GM19455 (cell line): ENCODE measurements at regions not wholly inside any gene's neighbourhood (a gene's known extent, or its start where the extent isn't known, plus 50 kb on each side); places are given as distances from the start of the nearest gene placed in this dataset.
"Not testable (repeated sequence)": the region's sequence is repeated elsewhere in the genome, so short reads cannot be mapped to it uniquely, and the experiment has no call there.

Experiments
- ATAC-seq: cut with Tn5 transposase; IDR thresholded peaks from one replicate; pipeline ENCODE4 v1.9.1; 2021; ENCODE audit not compliant: unreplicated experiment

DNA sequence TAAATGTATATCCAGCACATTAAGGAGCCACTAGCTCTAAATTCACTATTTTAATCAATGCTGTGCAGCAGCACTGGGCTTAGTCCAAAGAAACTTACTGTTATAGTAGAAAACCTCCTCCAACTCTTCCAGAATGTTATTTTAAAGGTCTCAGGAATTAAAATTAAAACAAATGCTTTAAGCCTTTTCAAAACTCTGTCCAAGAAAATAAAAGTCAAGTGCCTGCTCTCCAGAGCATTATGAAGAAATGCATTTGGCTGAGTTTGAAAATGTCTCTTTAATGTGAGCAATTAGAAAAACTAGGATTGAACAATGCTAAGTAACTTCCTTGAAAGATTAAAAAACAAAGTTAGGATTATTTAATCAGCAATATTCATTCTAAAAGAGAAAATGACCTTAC is 322.4 kb upstream of the DCN start:
- no peak for ATAC-seq

DNA sequence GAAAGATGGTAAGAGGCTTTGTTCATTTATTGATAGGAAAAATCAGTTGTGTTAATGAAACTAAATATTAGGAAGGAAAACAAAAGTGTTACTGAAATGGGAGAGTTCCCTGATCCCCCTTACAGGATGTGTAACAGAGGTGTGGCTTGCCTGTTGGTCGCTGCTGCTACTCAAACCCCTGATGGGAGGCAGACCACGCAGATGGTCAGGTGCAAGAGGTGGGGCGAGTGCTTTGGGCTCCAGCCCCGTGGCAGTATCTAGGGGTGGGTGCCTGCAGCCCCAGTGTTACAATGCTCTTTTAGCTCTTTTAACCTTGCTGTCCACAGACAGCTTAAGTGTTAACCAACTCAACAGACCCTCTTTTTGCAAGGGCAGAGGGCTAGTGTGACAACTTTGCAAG is 319.6 kb upstream of the DCN start:
- no peak for ATAC-seq

GRCh38 chr12:91496337-91496736 is 313.7 kb upstream of the DCN start:
- ATAC-seq, result no peak

DNA sequence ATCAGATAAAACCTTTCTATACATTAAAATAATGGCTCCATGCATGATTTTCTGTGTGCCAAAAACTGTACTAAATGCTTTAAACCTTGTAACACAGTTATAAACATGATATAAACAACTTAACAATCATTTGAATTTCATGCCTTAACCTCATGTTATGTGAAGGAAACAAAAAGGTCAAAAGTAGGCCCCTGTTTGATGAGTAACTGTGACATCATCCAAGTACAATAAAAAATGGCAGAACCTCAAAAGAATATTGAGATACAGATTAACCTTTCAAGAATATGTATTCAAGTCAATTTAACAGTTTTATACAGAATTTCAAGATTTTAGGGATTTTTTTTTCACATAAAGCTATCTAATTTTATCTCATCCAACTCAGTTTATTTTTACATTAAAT is 310.7 kb upstream of the DCN start:
- no peak for ATAC-seq

GRCh38 chr12:91492648-91493047 is 310.0 kb upstream of the DCN start:
- ATAC-seq, result no peak

DNA sequence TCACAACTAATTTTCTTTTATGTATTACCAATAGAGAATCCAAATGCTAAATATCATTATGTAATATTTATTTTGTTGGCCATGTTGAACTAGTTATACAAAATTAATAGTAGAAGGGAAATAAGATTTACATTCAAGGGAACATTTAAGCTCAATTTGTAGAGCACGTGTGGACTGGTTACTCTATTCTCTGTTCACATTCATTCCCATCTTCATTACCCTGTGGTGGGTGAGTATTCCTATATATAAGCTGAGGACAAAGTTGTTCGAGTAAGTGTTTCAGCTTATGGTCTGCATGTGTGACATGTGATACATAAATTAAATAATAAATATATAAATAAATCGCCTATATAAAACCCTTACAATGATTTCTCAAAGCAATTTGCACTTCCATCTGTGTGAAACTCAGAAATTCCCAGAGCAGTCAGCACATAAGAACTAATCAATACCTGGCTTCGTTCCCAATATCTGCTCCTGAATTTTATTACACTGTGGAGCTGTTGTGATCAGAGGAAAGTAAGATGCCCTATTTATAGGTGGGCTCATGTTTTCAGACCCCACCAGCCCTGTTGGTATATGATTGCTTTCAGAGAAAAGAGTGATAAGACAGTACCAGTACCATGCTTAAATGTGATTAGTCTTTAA is 308.2 kb upstream of the DCN start:
- no peak for ATAC-seq

DNA sequence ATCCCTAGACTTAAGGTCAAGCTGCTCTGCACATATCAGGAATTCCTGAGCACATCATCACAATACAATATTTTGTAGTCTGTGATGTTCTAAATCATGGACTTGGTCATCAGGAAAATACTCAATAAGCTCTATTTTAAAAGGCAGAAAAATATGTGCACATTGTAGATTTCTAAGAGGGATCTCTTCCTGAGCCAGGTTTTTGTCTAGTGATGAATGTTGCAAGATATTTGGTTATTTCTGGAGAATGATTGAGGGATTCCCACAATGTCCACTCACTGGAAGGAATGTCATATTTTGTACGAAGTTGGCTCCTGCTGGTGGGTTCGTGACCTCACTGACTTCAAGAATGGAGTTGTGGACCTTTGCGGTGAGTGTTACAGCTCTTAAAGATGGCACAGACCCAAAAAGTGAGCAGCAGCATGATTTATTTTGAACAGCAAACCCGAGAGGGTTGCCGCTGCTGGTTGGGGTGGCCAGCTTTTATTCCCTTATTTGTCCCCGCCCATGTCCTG is 300.9 kb upstream of the DCN start:
- no peak for ATAC-seq

- no peak for ATAC-seq
Observed at GRCh38 chr12:91482231-91482630, 299.6 kb upstream of the DCN start.

DNA sequence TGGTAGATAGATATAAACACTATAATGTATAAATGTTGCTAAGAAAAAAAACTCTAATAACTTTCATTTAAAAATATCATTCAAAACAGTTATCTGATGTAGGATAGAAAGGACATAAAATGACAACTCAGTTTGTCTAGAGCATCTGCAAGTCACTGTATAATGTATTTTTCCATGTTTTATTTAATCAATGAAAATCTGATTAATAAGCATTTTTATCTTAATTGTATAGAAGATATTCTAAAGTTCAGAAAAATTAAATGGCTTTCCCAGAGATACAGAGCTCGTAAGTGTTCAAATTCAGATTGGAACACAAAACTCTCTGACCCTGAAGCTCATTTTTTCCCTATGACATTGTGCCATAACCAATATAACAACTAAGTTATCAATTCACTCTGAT is 295.9 kb upstream of the DCN start:
- ATAC-seq, result no peak

GRCh38 chr12:91467686-91468085 is 285.1 kb upstream of the DCN start:
- no peak for ATAC-seq

- ATAC-seq, result no peak
Observed at GRCh38 chr12:91461061-91461460, 278.4 kb upstream of the DCN start.

- ATAC-seq, result no peak
Observed at GRCh38 chr12:91460469-91460868, 277.9 kb upstream of the DCN start.

- ATAC-seq, result no peak
Observed at GRCh38 chr12:91455321-91455720, 272.7 kb upstream of the DCN start.

DNA sequence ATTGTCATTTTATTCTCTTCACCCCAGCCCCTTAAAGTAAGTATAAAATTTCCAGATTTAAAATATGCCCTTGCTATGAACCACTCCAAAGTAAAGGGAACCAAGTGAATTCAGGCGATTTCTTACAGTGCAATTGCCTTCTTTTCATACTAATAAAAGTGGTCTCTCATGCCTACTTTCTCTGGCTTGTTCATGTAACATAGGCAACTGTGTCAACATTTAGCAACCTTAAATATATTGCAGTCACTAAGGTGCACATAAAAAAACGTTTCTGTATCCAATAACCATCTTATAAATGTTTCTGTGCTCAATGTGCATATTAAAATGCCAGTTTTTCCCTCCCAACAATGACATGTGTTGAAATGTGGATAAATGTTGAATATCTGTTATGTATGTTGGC is 271.6 kb upstream of the DCN start:
- no peak for ATAC-seq

DNA sequence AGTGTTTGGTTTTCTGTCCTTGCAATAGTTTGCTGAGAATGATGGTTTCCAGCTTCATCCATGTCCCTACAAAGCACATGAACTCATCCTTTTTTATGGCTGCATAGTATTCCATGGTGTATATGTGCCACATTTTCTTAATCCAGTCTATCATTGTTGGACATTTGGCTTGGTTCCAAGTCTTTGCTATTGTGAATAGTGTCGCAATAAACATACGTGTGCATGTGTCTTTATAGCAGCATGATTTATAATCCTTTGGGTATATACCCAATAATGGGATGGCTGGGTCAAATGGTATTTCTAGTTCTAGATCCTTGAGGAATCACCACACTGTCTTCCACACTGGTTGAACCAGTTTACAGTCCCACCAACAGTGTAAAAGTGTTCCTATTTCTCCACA is 269.8 kb upstream of the DCN start:
- not testable (repeated sequence) for ATAC-seq

GRCh38 chr12:91441993-91442952 is 259.7 kb upstream of the DCN start:
- ATAC-seq, result no peak

- no peak for ATAC-seq
Observed at GRCh38 chr12:91441246-91441645, 258.6 kb upstream of the DCN start.

DNA sequence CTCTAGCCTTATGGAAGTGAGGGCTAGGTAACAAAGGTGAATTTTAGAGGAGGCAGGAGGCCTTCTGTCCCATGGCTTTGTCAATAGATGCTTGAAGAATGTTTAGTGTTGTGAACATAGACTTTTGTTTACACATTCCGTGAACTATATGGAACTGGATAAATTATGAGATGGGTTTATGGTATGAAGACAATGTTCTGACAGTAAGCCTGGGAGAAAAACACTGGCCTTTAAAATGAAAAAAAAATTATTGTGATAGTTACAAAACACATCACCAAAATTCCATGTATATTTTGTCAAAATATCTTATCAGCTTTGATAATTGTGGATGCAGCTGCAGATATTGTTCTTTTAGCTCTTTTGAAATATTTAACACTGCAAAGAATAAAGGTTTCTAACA is 251.5 kb upstream of the DCN start:
- no peak for ATAC-seq

DNA sequence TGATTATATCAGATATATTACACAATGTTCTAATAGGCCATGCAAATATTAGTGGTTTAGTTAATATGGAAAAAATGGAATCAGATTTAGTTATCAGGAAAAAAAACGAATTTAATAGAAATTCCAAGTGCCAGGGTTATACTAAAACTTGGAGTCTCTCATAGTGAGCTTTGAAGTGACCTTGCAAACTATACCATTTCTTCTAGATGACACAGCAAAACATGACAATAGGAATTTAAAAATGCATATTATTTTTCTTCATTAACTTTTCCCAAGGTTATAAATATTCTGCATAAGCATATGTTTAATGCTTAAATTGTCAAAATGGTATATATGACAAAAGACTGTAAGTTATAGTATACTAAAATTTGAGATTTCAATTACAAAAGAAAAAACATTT is 250.1 kb upstream of the DCN start:
- no peak for ATAC-seq

GRCh38 chr12:91432089-91432488 is 249.5 kb upstream of the DCN start:
- no peak for ATAC-seq

- no peak for ATAC-seq
Observed at GRCh38 chr12:91424506-91424905, 241.9 kb upstream of the DCN start.

DNA sequence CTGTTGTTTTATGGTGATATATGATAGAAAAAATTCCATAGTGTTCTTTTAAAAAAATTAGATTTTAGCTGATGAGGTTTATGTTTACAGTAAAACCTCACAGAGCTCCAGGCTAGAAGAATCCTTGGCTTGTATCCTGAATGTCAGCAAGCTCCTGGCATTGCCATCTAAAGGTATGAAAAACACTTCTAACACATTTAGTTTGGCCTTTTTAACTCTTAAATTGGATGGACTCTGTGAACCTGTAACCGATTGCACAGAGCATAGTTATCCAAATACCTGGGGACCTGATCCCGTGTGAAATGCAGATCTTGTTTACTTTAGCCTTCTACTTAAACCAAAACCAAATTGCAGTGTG is 241.1 kb upstream of the DCN start:
- no peak for ATAC-seq
